ENCODE measurements at regions not wholly inside any gene's neighbourhood (a gene's known extent, or its start where the extent isn't known, plus 50 kb on each side); places are given as distances from the start of the nearest gene placed in this dataset.

DNA sequence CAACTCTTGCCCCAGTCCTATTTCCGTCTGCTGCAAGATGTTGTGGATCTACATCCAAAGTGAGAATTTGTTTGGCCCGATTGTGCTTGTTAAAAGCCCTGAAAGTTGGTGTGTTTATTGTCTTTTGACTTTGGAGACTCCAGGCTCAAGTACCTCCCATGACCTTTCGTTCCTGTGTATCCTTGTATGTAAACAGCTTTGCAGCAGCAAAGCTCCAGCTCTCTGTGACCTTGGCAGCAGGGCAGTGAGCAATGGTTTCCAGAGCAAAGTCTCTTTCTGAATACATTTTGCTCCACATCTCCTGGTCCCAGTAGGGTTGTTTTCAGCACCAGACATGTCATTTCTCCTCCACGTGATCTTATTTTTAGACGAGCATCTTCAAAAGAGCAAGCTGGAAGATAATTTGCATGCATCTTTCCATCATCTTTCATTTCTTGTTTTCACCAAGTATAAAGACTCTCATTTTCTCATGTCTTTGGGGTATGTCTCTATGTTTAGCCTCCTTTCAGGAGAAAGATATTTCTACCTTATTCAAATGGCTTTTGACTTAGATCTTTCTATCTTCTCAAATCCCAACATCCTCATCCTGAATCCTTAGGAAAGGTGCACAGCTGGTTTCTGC is 68.1 kb upstream of the ERCC6L2 start:
- H3K9ac ChIP-seq (ENCODE audit: low read length), result no peak overlapping the region
- no peaks in the 10 kb centered on the region for H3K9me2 ChIP-seq (replicated peaks; ENCODE audit: insufficient read depth, low read length)
- H3F3A ChIP-seq (ENCODE audit: insufficient read depth), result no peaks in the 10 kb centered on the region
- no peak overlapping the region for H3K27ac ChIP-seq (ENCODE audit: low read depth, low read length)
- H3K79me2 ChIP-seq (ENCODE audit: insufficient read depth, low read length), result no peaks in the 10 kb centered on the region
- H3K36me3 ChIP-seq (ENCODE audit: low read length), result no peaks in the 10 kb centered on the region
- H3K27me3 ChIP-seq (ENCODE audit: low read length), result no peaks in the 10 kb centered on the region
- H3K9me3 ChIP-seq (ENCODE audit: insufficient read depth, low read length), result no peaks in the 10 kb centered on the region
- H3K4me2 ChIP-seq (ENCODE audit: low read depth, low read length, poor library complexity, severe bottlenecking), result no peak overlapping the region
- no peak overlapping the region for H2AFZ ChIP-seq (ENCODE audit: low read depth, low read length, severe bottlenecking)
- no peak for TF ChIP-seq EZH2phosphoT487 (conservative IDR thresholded peaks at IDR 0.05; ENCODE audit: low read length)
- TF ChIP-seq, protein P1, sequence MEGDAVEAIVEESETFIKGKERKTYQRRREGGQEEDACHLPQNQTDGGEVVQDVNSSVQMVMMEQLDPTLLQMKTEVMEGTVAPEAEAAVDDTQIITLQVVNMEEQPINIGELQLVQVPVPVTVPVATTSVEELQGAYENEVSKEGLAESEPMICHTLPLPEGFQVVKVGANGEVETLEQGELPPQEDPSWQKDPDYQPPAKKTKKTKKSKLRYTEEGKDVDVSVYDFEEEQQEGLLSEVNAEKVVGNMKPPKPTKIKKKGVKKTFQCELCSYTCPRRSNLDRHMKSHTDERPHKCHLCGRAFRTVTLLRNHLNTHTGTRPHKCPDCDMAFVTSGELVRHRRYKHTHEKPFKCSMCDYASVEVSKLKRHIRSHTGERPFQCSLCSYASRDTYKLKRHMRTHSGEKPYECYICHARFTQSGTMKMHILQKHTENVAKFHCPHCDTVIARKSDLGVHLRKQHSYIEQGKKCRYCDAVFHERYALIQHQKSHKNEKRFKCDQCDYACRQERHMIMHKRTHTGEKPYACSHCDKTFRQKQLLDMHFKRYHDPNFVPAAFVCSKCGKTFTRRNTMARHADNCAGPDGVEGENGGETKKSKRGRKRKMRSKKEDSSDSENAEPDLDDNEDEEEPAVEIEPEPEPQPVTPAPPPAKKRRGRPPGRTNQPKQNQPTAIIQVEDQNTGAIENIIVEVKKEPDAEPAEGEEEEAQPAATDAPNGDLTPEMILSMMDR (IDR thresholded peaks at IDR 0.05; ENCODE audit: insufficient read depth, low read length, poor library complexity, severe bottlenecking), result no peak
- H3K4me3 ChIP-seq (ENCODE audit: insufficient read depth, low read length, poor library complexity, severe bottlenecking), result no peak overlapping the region
- H4K20me1 ChIP-seq (ENCODE audit: low read depth, low read length), result no peaks in the 10 kb centered on the region

DNA sequence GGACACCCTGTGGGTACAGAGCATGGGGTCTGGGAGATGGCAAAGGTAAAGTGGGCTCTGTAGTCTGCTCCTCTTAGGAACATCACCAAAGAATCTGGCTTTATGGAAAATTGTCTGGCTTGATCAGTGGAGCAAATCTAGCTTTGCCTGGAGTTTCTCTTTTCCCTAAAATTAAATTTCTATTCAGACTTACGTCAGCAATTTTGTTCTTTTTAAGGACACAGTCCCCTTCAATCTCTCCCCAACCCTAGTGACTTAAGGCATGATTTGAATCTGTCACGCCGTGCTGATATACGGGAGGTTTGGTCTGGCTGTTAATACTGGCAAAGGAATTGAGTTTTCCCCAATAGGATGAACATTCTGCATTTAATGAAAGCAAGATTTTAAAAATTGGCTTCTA is 72.3 kb upstream of the ERCC6L2 start:
- Histone ChIP-seq H4K20me1 (ENCODE audit: low read depth, low read length) (no peaks in the 10 kb centered on the region), H3K9ac (ENCODE audit: low read length) (no peak overlapping the region), H3K79me2 (ENCODE audit: insufficient read depth, low read length) (no peaks in the 10 kb centered on the region), H3K36me3 (ENCODE audit: low read length) (no peaks in the 10 kb centered on the region), H3K27me3 (ENCODE audit: low read length) (no peaks in the 10 kb centered on the region), H2AFZ (ENCODE audit: low read depth, low read length, severe bottlenecking) (no peak overlapping the region), H3K9me3 (ENCODE audit: insufficient read depth, low read length) (no peaks in the 10 kb centered on the region), H3K4me3 (ENCODE audit: insufficient read depth, low read length, poor library complexity, severe bottlenecking) (no peak overlapping the region), H3K4me2 (ENCODE audit: low read depth, low read length, poor library complexity, severe bottlenecking) (no peak overlapping the region), H3F3A (ENCODE audit: insufficient read depth) (no peaks in the 10 kb centered on the region), H3K27ac (ENCODE audit: low read depth, low read length) (no peak overlapping the region), H3K9me2 (replicated peaks; ENCODE audit: insufficient read depth, low read length) (no peaks in the 10 kb centered on the region)
- TF ChIP-seq EZH2phosphoT487 (conservative IDR thresholded peaks at IDR 0.05; ENCODE audit: low read length), result no peak

DNA sequence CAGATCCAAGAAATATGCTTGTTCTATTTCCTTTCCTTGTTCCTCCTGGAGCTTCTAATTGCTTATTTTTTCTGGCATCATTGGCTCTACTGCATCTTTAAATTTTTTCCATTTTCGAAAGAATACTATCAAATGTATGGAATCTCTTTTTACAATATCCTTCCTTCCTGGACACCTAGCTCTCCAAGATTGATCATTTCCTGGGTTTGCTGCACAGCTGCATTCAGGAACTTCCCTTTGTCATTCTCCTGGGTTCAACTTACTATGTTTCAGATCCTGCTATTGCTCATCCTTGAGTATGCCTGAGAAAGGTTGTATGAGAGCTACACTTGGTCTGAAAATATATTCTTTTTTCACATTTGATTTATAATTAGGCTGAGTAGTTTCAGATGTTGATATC is 73.7 kb upstream of the ERCC6L2 start:
- no peaks in the 10 kb centered on the region for H3K79me2 ChIP-seq (ENCODE audit: insufficient read depth, low read length)
- no peaks in the 10 kb centered on the region for H3K9me3 ChIP-seq (ENCODE audit: insufficient read depth, low read length)
- no peaks in the 10 kb centered on the region for H3F3A ChIP-seq (ENCODE audit: insufficient read depth)
- H3K27ac ChIP-seq (ENCODE audit: low read depth, low read length), result no peak overlapping the region
- H3K9ac ChIP-seq (ENCODE audit: low read length), result no peak overlapping the region
- H2AFZ ChIP-seq (ENCODE audit: low read depth, low read length, severe bottlenecking), result no peak overlapping the region
- no peaks in the 10 kb centered on the region for H3K9me2 ChIP-seq (replicated peaks; ENCODE audit: insufficient read depth, low read length)
- TF ChIP-seq, protein P1 (IDR thresholded peaks at IDR 0.05; ENCODE audit: insufficient read depth, low read length, poor library complexity, severe bottlenecking), result no peak
- TF ChIP-seq EZH2phosphoT487 (conservative IDR thresholded peaks at IDR 0.05; ENCODE audit: low read length), result no peak
- H3K27me3 ChIP-seq (ENCODE audit: low read length), result no peaks in the 10 kb centered on the region
- no peaks in the 10 kb centered on the region for H3K36me3 ChIP-seq (ENCODE audit: low read length)
- no peak overlapping the region for H3K4me3 ChIP-seq (ENCODE audit: insufficient read depth, low read length, poor library complexity, severe bottlenecking)
- no peaks in the 10 kb centered on the region for H4K20me1 ChIP-seq (ENCODE audit: low read depth, low read length)
- no peak overlapping the region for H3K4me2 ChIP-seq (ENCODE audit: low read depth, low read length, poor library complexity, severe bottlenecking)

DNA sequence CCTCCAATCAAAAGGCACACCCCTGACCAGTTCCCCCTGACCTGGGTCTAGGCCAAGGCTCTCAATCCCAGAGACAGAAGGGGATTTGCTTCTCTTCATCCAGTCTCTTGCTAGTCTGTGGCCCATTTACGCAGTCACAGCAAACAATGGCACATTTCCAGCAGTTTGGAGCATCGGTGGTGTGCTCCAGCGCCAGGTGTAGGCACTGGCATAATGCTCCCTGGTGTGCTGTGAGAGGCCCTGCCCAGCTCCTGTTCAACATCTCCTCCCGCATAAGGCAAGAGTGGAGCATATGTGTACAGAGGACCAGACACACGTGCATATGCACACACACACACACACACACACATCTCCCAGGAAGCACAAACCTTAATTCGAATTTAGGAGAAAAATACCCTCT is 79.5 kb upstream of the ERCC6L2 start:
- no peaks in the 10 kb centered on the region for H3K27me3 ChIP-seq (ENCODE audit: low read length)
- no peaks in the 10 kb centered on the region for H3K9me2 ChIP-seq (replicated peaks; ENCODE audit: insufficient read depth, low read length)
- no peaks in the 10 kb centered on the region for H3K9me3 ChIP-seq (ENCODE audit: insufficient read depth, low read length)
- H3F3A ChIP-seq (ENCODE audit: insufficient read depth), result no peaks in the 10 kb centered on the region
- no peaks in the 10 kb centered on the region for H4K20me1 ChIP-seq (ENCODE audit: low read depth, low read length)
- no peak overlapping the region for H3K27ac ChIP-seq (ENCODE audit: low read depth, low read length)
- H3K4me2 ChIP-seq (ENCODE audit: low read depth, low read length, poor library complexity, severe bottlenecking), result no peak overlapping the region
- H2AFZ ChIP-seq (ENCODE audit: low read depth, low read length, severe bottlenecking), result no peak overlapping the region
- no peak for TF ChIP-seq EZH2phosphoT487 (conservative IDR thresholded peaks at IDR 0.05; ENCODE audit: low read length)
- TF ChIP-seq, protein P1 (IDR thresholded peaks at IDR 0.05; ENCODE audit: insufficient read depth, low read length, poor library complexity, severe bottlenecking), result no peak
- no peaks in the 10 kb centered on the region for H3K36me3 ChIP-seq (ENCODE audit: low read length)
- no peak overlapping the region for H3K4me3 ChIP-seq (ENCODE audit: insufficient read depth, low read length, poor library complexity, severe bottlenecking)
- H3K79me2 ChIP-seq (ENCODE audit: insufficient read depth, low read length), result no peaks in the 10 kb centered on the region
- H3K9ac ChIP-seq (ENCODE audit: low read length), result no peak overlapping the region

Measured in SU-DHL-6 (cell line).